Activated CD8-positive, alpha-beta memory T cell treated with anti-CD3 and anti-CD28 coated beads, Interleukin-2, amount 50 U/mL, for 24 hours (primary cell): ENCODE measurements at regions not wholly inside any gene's neighbourhood (a gene's known extent, or its start where the extent isn't known, plus 50 kb on each side); places are given as distances from the start of the nearest gene placed in this dataset.
"Not testable (repeated sequence)": the region's sequence is repeated elsewhere in the genome, so short reads cannot be mapped to it uniquely, and the experiment has no call there.

Experiments used
- DNase-seq: peaks from one replicate; pipeline ENCODE4 v3.0.0-alpha.2; 2020; ENCODE audit errors: extremely low read depth

GRCh38 chr18:52190195-52190594 lies 149.8 kb upstream of the DCC start:
- DNase-seq = no peak

- no peak for DNase-seq
Measured at GRCh38 chr18:52190631-52191030, 149.4 kb upstream of the DCC start.

- no peak for DNase-seq
Measured at GRCh38 chr18:52200406-52200805, 139.6 kb upstream of the DCC start.

GRCh38 chr18:52200921-52201663 lies 138.9 kb upstream of the DCC start:
- no peak for DNase-seq

GRCh38 chr18:52208646-52209045 lies 131.4 kb upstream of the DCC start:
- DNase-seq = no peak

- DNase-seq = no peak
Measured at GRCh38 chr18:52216109-52216508, 123.9 kb upstream of the DCC start.

GRCh38 chr18:52216666-52217065 lies 123.3 kb upstream of the DCC start:
- DNase-seq = no peak

- no peak for DNase-seq
Measured at GRCh38 chr18:52219102-52219501, 120.9 kb upstream of the DCC start.

GRCh38 chr18:52220062-52220591 lies 119.9 kb upstream of the DCC start:
- no peak for DNase-seq

- no peak for DNase-seq
Measured at GRCh38 chr18:52222211-52222610, 117.8 kb upstream of the DCC start.

- DNase-seq = no peak
Measured at GRCh38 chr18:52227536-52227935, 112.5 kb upstream of the DCC start.

- DNase-seq = no peak
Measured at GRCh38 chr18:52228166-52228565, 111.8 kb upstream of the DCC start.

GRCh38 chr18:52236131-52236530 lies 103.9 kb upstream of the DCC start:
- no peak for DNase-seq

GRCh38 chr18:52237551-52237950 lies 102.4 kb upstream of the DCC start:
- DNase-seq = no peak

GRCh38 chr18:52242711-52243110 lies 97.3 kb upstream of the DCC start:
- no peak for DNase-seq

- DNase-seq = no peak
Measured at GRCh38 chr18:52244658-52245057, 95.3 kb upstream of the DCC start.

- DNase-seq = no peak
Measured at GRCh38 chr18:52254367-52254766, 85.6 kb upstream of the DCC start.

GRCh38 chr18:52257417-52257816 lies 82.6 kb upstream of the DCC start:
- not testable (repeated sequence) for DNase-seq

GRCh38 chr18:52275817-52276216 lies 64.2 kb upstream of the DCC start:
- no peak for DNase-seq

- no peak for DNase-seq
Measured at GRCh38 chr18:52277785-52278184, 62.2 kb upstream of the DCC start.

GRCh38 chr18:52278191-52278590 lies 61.8 kb upstream of the DCC start:
- no peak for DNase-seq

GRCh38 chr18:52280702-52281101 lies 59.3 kb upstream of the DCC start:
- no peak for DNase-seq

GRCh38 chr18:52283927-52284326 lies 56.1 kb upstream of the DCC start:
- no peak for DNase-seq

- no peak for DNase-seq
Measured at GRCh38 chr18:52286675-52287074, 53.3 kb upstream of the DCC start.
